Liver (tissue), 8 donors: ENCODE measurements at regions not wholly inside any gene's neighbourhood (a gene's known extent, or its start where the extent isn't known, plus 50 kb on each side); places are given as distances from the start of the nearest gene placed in this dataset.

Experiments
- DNase-seq: peaks from one replicate; pipeline ENCODE4 v3.0.0-alpha.2; 2017; ENCODE audit warnings: low spot score
- H3K27ac ChIP-seq, 2 donors: one replicate each; pipeline ENCODE4 v1.7.0; 2013; ENCODE audit warnings: inconsistent platforms in 2 of 2, low read length in 2 of 2, control low read depth in 1 of 2, low read depth in 1 of 2, mild to moderate bottlenecking in 1 of 2
- H3K27me3 ChIP-seq, 4 donors: one replicate each; pipeline versions ENCODE4 v1.6.1 to v1.7.0; 2013; ENCODE audit warnings: low read length in 3 of 4, inconsistent platforms in 1 of 4, mild to moderate bottlenecking in 1 of 4, moderate library complexity in 1 of 4; ENCODE audit not compliant: control insufficient read depth in 4 of 4, insufficient read depth in 4 of 4
- H3K36me3 ChIP-seq, 4 donors: one replicate each; pipeline versions ENCODE4 v1.6.1 to v1.7.0; 2013; ENCODE audit warnings: low read length in 3 of 4, mild to moderate bottlenecking in 3 of 4, low read depth in 1 of 4, moderate library complexity in 1 of 4; ENCODE audit not compliant: control insufficient read depth in 4 of 4, insufficient read depth in 3 of 4
- H3K4me1 ChIP-seq, 4 donors: one replicate each; pipeline versions ENCODE4 v1.6.1 to v1.7.0; 2013; ENCODE audit warnings: low read length in 3 of 4, mild to moderate bottlenecking in 3 of 4, moderate library complexity in 1 of 4; ENCODE audit not compliant: control insufficient read depth in 4 of 4, insufficient read depth in 4 of 4
- H3K4me3 ChIP-seq, 3 donors: one replicate each; pipeline versions ENCODE4 v1.6.1 to v1.7.0; 2013; ENCODE audit warnings: low read length in 3 of 3, control low read depth in 1 of 3, low read depth in 1 of 3, mild to moderate bottlenecking in 1 of 3
- H3K9ac ChIP-seq, 2 donors: one replicate each; pipeline ENCODE4 v1.7.0; 2013; ENCODE audit warnings: low read length in 2 of 2, mild to moderate bottlenecking in 2 of 2, moderate library complexity in 2 of 2, control low read depth in 1 of 2, low read depth in 1 of 2
- H3K9me3 ChIP-seq, 4 donors: one replicate each; pipeline versions ENCODE4 v1.6.1 to v1.7.0; 2013; ENCODE audit warnings: low read length in 3 of 4; ENCODE audit not compliant: control insufficient read depth in 4 of 4
- ATF3 ChIP-seq: IDR thresholded peaks from 2 replicates; pipeline ENCODE4 v1.6.1; 2016; ENCODE audit warnings: antibody characterized with exemption
- EGR1 ChIP-seq, 2 donors: IDR thresholded peaks; 2 replicates each; pipeline ENCODE4 v1.6.1; 2016 to 2018; ENCODE audit warnings: antibody characterized with exemption in 2 of 2, low read depth in 2 of 2
- GABPA ChIP-seq, 2 donors: IDR thresholded peaks in 1 of 2; conservative IDR thresholded peaks in 1 of 2; 2 replicates each; pipeline ENCODE4 v1.6.1; 2016; ENCODE audit warnings: antibody characterized with exemption in 2 of 2, mild to moderate bottlenecking in 1 of 2, moderate library complexity in 1 of 2
- HNF4A ChIP-seq, 2 donors: conservative IDR thresholded peaks; 2 replicates each; pipeline ENCODE4 v1.6.1; 2016; ENCODE audit warnings: antibody characterized with exemption in 2 of 2, mild to moderate bottlenecking in 2 of 2
- JUND ChIP-seq, 2 donors: IDR thresholded peaks; 2 replicates each; pipeline ENCODE4 v1.6.1; 2016; ENCODE audit warnings: antibody characterized with exemption in 2 of 2
- MAX ChIP-seq: IDR thresholded peaks from 2 replicates; pipeline ENCODE4 v1.6.1; 2016; ENCODE audit warnings: antibody characterized with exemption
- NR2F2 ChIP-seq: IDR thresholded peaks from 2 replicates; pipeline ENCODE4 v1.6.1; 2016; ENCODE audit warnings: antibody characterized with exemption
- RAD21 ChIP-seq, 2 donors: IDR thresholded peaks; 2 replicates each; pipeline ENCODE4 v1.6.1; 2016; ENCODE audit warnings: antibody characterized with exemption in 2 of 2, mild to moderate bottlenecking in 2 of 2
- REST ChIP-seq: IDR thresholded peaks from 2 replicates; pipeline ENCODE4 v1.6.1; 2016; ENCODE audit warnings: antibody characterized with exemption, mild to moderate bottlenecking
- RXRA ChIP-seq, 2 donors: IDR thresholded peaks; 2 replicates each; pipeline ENCODE4 v1.6.1; 2017 to 2018; ENCODE audit warnings: antibody characterized with exemption in 2 of 2, mild to moderate bottlenecking in 1 of 2
- TAF1 ChIP-seq: conservative IDR thresholded peaks from 2 replicates; pipeline ENCODE4 v1.6.1; 2016; ENCODE audit warnings: antibody characterized with exemption, mild to moderate bottlenecking
- YY1 ChIP-seq: IDR thresholded peaks from 2 replicates; pipeline ENCODE4 v1.6.1; 2016; ENCODE audit warnings: antibody characterized with exemption, mild to moderate bottlenecking
- WGBS: extraction: QIAGEN DNeasy Blood & Tissue Kit; methylation state at CpG from one replicate; pipeline ENCODE4 v1.1.7; 2013; 5-methylcytosine and 5-hydroxymethylcytosine counted together
- TF ChIP-seq, protein P1 (sequence below): fragments of 150-350 bp; IDR thresholded peaks from 2 replicates; pipeline ENCODE4 v1.5.1; 2017; ENCODE audit warnings: improper control_type of control experiment, low read depth, low read length; ENCODE audit not compliant: missing input control
- TF ChIP-seq, protein P2 (sequence below): IDR thresholded peaks from 2 replicates; pipeline ENCODE4 v1.6.1; 2016; ENCODE audit warnings: antibody characterized with exemption
- donor health status: healthy.
- donor health status: healthy.
- donor health status: healthy.
- donor health status: healthy.
- donor health status: healthy.

- DNase-seq: no peak
- WGBS: 75% methylated on average over 15 of the region's 15 CpGs
- Histone ChIP-seq H3K4me1 (no peaks in the 10 kb centered on the region), H3K9me3 (no peaks in the 10 kb centered on the region), H3K4me3 (no peak overlapping the region), H3K27me3 (no peaks in the 10 kb centered on the region), H3K9ac (no peak overlapping the region), H3K36me3 (no peaks in the 10 kb centered on the region), H3K27ac (no peak overlapping the region)
- no peak for TF ChIP-seq YY1
- TF ChIP-seq ATF3: no peak
- no peak for TF ChIP-seq GABPA (IDR thresholded peaks at IDR 0.05 in 1 of 2, conservative IDR thresholded peaks at IDR 0.05 in 1 of 2)
- no peak for TF ChIP-seq TAF1
- no peak for TF ChIP-seq JUND (IDR thresholded peaks at IDR 0.05)
- TF ChIP-seq REST: peak; percentile 65
Measured at GRCh38 chr10:130834170-130834569, 477.4 kb downstream of the TCERG1L start.

GRCh38 chr10:130834573-130834972 lies 476.9 kb downstream of the TCERG1L start:
- WGBS: 92% methylated on average over 15 of the region's 15 CpGs
- Histone ChIP-seq H3K27me3 (no peaks in the 10 kb centered on the region), H3K4me1 (no peaks in the 10 kb centered on the region), H3K4me3 (no peak overlapping the region), H3K9me3 (no peaks in the 10 kb centered on the region), H3K27ac (no peak overlapping the region), H3K9ac (no peak overlapping the region), H3K36me3 (no peaks in the 10 kb centered on the region)
- TF ChIP-seq MAX (no peak), RAD21 (IDR thresholded peaks at IDR 0.05) (no peak), EGR1 (IDR thresholded peaks at IDR 0.05; ENCODE audit: low read depth in 2 of 2) (no peak), REST (no peak), NR2F2 (no peak), HNF4A (conservative IDR thresholded peaks at IDR 0.05) (no peak), JUND (IDR thresholded peaks at IDR 0.05) (no peak), RXRA (IDR thresholded peaks at IDR 0.05) (no peak)
- TF ChIP-seq, protein P1, sequence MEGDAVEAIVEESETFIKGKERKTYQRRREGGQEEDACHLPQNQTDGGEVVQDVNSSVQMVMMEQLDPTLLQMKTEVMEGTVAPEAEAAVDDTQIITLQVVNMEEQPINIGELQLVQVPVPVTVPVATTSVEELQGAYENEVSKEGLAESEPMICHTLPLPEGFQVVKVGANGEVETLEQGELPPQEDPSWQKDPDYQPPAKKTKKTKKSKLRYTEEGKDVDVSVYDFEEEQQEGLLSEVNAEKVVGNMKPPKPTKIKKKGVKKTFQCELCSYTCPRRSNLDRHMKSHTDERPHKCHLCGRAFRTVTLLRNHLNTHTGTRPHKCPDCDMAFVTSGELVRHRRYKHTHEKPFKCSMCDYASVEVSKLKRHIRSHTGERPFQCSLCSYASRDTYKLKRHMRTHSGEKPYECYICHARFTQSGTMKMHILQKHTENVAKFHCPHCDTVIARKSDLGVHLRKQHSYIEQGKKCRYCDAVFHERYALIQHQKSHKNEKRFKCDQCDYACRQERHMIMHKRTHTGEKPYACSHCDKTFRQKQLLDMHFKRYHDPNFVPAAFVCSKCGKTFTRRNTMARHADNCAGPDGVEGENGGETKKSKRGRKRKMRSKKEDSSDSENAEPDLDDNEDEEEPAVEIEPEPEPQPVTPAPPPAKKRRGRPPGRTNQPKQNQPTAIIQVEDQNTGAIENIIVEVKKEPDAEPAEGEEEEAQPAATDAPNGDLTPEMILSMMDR: no peak
- TF ChIP-seq, protein P2, sequence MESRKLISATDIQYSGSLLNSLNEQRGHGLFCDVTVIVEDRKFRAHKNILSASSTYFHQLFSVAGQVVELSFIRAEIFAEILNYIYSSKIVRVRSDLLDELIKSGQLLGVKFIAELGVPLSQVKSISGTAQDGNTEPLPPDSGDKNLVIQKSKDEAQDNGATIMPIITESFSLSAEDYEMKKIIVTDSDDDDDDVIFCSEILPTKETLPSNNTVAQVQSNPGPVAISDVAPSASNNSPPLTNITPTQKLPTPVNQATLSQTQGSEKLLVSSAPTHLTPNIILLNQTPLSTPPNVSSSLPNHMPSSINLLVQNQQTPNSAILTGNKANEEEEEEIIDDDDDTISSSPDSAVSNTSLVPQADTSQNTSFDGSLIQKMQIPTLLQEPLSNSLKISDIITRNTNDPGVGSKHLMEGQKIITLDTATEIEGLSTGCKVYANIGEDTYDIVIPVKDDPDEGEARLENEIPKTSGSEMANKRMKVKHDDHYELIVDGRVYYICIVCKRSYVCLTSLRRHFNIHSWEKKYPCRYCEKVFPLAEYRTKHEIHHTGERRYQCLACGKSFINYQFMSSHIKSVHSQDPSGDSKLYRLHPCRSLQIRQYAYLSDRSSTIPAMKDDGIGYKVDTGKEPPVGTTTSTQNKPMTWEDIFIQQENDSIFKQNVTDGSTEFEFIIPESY: no peak
- DNase-seq: no peak
